IMR-90 (cell line): ENCODE measurements at regions not wholly inside any gene's neighbourhood (a gene's known extent, or its start where the extent isn't known, plus 50 kb on each side); places are given as distances from the start of the nearest gene placed in this dataset.
"Not testable (repeated sequence)": the region's sequence is repeated elsewhere in the genome, so short reads cannot be mapped to it uniquely, and the experiment has no call there.

Experiments used
- ATAC-seq: fragments of 200-7000 bp; cut with Tn5 transposase; 2 replicates; pipeline ENCODE4 v1.9.1; 2020; ENCODE audit warnings: low read depth, mild to moderate bottlenecking, moderate library complexity
- BruUV-seq: library from RNA; stranded (reverse); fragments of 400-500 nt; replicated peaks from 2 replicates; lab custom pipeline; 2021; lab: Mats Ljungman, UMichigan
- CTCF ChIA-PET: fragments of 300-600 bp; formaldehyde crosslinking; extraction: SDS; loops from one replicate; lab custom pipeline; 2021; ENCODE audit warnings: antibody characterized with exemption; lab: Yijun Ruan, JAX
- POLR2A ChIA-PET: fragments of 300-600 bp; sonication (Branson Sonifier 250); formaldehyde crosslinking; loops from one replicate; lab custom pipeline; 2022; ENCODE audit warnings: antibody characterized with exemption; ENCODE audit not compliant: unreplicated experiment; lab: Charles Lee
- DNase-seq: peaks from one replicate; pipeline ENCODE4 v3.0.0; 2013
- H2AFZ ChIP-seq: replicated peaks from 2 replicates; pipeline ENCODE3; 2013; ENCODE audit warnings: low read length, mild to moderate bottlenecking; ENCODE audit not compliant: poor library complexity
- H2AK5ac ChIP-seq: 2 replicates; pipeline ENCODE4 v1.6.1; 2013; ENCODE audit warnings: low read depth, low read length, inconsistent platforms
- H2AK9ac ChIP-seq: replicated peaks from 2 replicates; pipeline ENCODE3; 2013; ENCODE audit warnings: mild to moderate bottlenecking, low read depth, low read length, moderate library complexity; ENCODE audit not compliant: poor library complexity
- H2BK120ac ChIP-seq: 2 replicates; pipeline ENCODE4 v1.6.1; 2013; ENCODE audit warnings: low read depth, low read length, inconsistent platforms
- H2BK15ac ChIP-seq: 3 replicates; pipeline ENCODE4 v1.6.1; 2013; ENCODE audit warnings: low read depth, low read length, inconsistent platforms
- H2BK20ac ChIP-seq: 2 replicates; pipeline ENCODE4 v1.6.1; 2013; ENCODE audit warnings: low read depth, mild to moderate bottlenecking, inconsistent platforms, low read length, moderate library complexity
- H2BK5ac ChIP-seq: 2 replicates; pipeline ENCODE4 v1.6.1; 2013; ENCODE audit warnings: mild to moderate bottlenecking, low read depth, low read length, inconsistent platforms; ENCODE audit not compliant: poor library complexity, severe bottlenecking
- H3K14ac ChIP-seq: replicated peaks from 2 replicates; pipeline ENCODE4 v1.6.1; 2013; ENCODE audit warnings: low read depth, low read length, inconsistent platforms
- H3K18ac ChIP-seq: 2 replicates; pipeline ENCODE4 v1.6.1; 2013; ENCODE audit warnings: low read depth, low read length, control low read depth
- H3K23ac ChIP-seq: 2 replicates; pipeline ENCODE4 v1.6.1; 2013; ENCODE audit warnings: low read depth, low read length, inconsistent platforms
- H3K27ac ChIP-seq: 2 replicates; pipeline ENCODE4 v1.5.1; 2013; ENCODE audit warnings: mild to moderate bottlenecking, control low read depth, low read length; ENCODE audit not compliant: insufficient read depth
- H3K27me3 ChIP-seq: 2 replicates; pipeline ENCODE4 v1.6.1; 2013; ENCODE audit warnings: low read length; ENCODE audit not compliant: control insufficient read depth, insufficient read depth
- H3K36me3 ChIP-seq: 2 replicates; pipeline ENCODE4 v1.6.1; 2013; ENCODE audit warnings: low read length, mixed read lengths; ENCODE audit not compliant: control insufficient read depth, insufficient read depth
- H3K4ac ChIP-seq: 2 replicates; pipeline ENCODE4 v1.6.1; 2013; ENCODE audit warnings: low read depth, low read length, inconsistent platforms
- H3K4me1 ChIP-seq: 2 replicates; pipeline ENCODE4 v1.6.1; 2013; ENCODE audit warnings: low read length, mixed read lengths; ENCODE audit not compliant: control insufficient read depth, insufficient read depth
- H3K4me2 ChIP-seq: 2 replicates; pipeline ENCODE4 v1.6.1; 2013; ENCODE audit warnings: low read depth, mild to moderate bottlenecking, control low read depth, low read length, moderate library complexity
- H3K4me3 ChIP-seq: 2 replicates; pipeline ENCODE4 v1.5.1; 2013; ENCODE audit warnings: low read depth, mild to moderate bottlenecking, control low read depth, low read length, moderate library complexity; ENCODE audit not compliant: insufficient read depth
- H3K56ac ChIP-seq: 2 replicates; pipeline ENCODE4 v1.6.1; 2013; ENCODE audit warnings: low read length, inconsistent platforms; ENCODE audit not compliant: insufficient read depth; ENCODE audit errors: extremely low read depth
- H3K79me1 ChIP-seq, 2 experiments: 2 replicates each; pipeline ENCODE4 v1.6.1; 2013; ENCODE audit warnings: low read length in 2 of 2, inconsistent platforms in 1 of 2, low read depth in 1 of 2
- H3K9ac ChIP-seq: 2 replicates; pipeline ENCODE4 v1.6.1; 2013; ENCODE audit warnings: low read depth, low read length, control low read depth
- H3K9me1 ChIP-seq: 2 replicates; pipeline ENCODE4 v1.6.1; 2013; ENCODE audit warnings: low read length, inconsistent platforms; ENCODE audit not compliant: insufficient read depth
- H3K9me3 ChIP-seq: 2 replicates; pipeline ENCODE4 v1.6.1; 2013; ENCODE audit warnings: low read length; ENCODE audit not compliant: control insufficient read depth, insufficient read depth
- H4K20me1 ChIP-seq: 2 replicates; pipeline ENCODE4 v1.6.1; 2013; ENCODE audit warnings: low read length, inconsistent platforms; ENCODE audit not compliant: insufficient read depth
- H4K5ac ChIP-seq: 2 replicates; pipeline ENCODE4 v1.6.1; 2013; ENCODE audit warnings: mild to moderate bottlenecking, low read depth, low read length, control low read depth
- H4K8ac ChIP-seq, 2 experiments: 2 replicates each; pipeline ENCODE4 v1.6.1; 2013; ENCODE audit warnings: low read depth in 2 of 2, low read length in 2 of 2, control low read depth in 1 of 2, inconsistent platforms in 1 of 2
- H4K91ac ChIP-seq: 2 replicates; pipeline ENCODE4 v1.6.1; 2013; ENCODE audit warnings: low read depth, low read length, inconsistent platforms; ENCODE audit not compliant: insufficient read depth
- FOS ChIP-seq: fragments of 150-350 bp; IDR thresholded peaks from 2 replicates; pipeline ENCODE4 v1.6.1; 2016; ENCODE audit warnings: low read depth, low read length
- MAFK ChIP-seq: IDR thresholded peaks from 2 replicates; pipeline ENCODE4 v1.6.1; 2012; ENCODE audit warnings: low read depth, low read length, improper control_type of control experiment
- MXI1 ChIP-seq: IDR thresholded peaks from 2 replicates; pipeline ENCODE4 v1.6.1; 2012; ENCODE audit warnings: low read depth, mild to moderate bottlenecking, low read length, moderate library complexity, borderline replicate concordance
- WGBS, 2 experiments: methylation state at CpG; one replicate each; pipeline versions ENCODE4 v1.1.5 to v1.1.7; 2013; ENCODE audit warnings: missing lambda C conversion rate in 2 of 2; ENCODE audit not compliant: insufficient read length in 1 of 2; ENCODE audit errors: extremely low coverage in 2 of 2; 5-methylcytosine and 5-hydroxymethylcytosine counted together
- dilution Hi-C: fragments of 300-500 bp; cut with HindIII; formaldehyde crosslinking; loops from one replicate; pipeline ENCODE4 v1.14.3; 2018; ENCODE audit warnings: low sequenced_read_pairs; ENCODE audit not compliant: unreplicated experiment
- in situ Hi-C: fragments of 300-500 bp; cut with MboI; formaldehyde crosslinking; loops from 3 replicates; pipeline ENCODE4 v1.14.3; 2019; ENCODE audit warnings: low sequenced_read_pairs, inconsistent platforms, mixed read lengths
- intact Hi-C: fragments of 100-400 bp; cut with micrococcal nuclease; formaldehyde crosslinking; loops from 2 replicates; pipeline ENCODE4 v1.10.0; 2022

DNA sequence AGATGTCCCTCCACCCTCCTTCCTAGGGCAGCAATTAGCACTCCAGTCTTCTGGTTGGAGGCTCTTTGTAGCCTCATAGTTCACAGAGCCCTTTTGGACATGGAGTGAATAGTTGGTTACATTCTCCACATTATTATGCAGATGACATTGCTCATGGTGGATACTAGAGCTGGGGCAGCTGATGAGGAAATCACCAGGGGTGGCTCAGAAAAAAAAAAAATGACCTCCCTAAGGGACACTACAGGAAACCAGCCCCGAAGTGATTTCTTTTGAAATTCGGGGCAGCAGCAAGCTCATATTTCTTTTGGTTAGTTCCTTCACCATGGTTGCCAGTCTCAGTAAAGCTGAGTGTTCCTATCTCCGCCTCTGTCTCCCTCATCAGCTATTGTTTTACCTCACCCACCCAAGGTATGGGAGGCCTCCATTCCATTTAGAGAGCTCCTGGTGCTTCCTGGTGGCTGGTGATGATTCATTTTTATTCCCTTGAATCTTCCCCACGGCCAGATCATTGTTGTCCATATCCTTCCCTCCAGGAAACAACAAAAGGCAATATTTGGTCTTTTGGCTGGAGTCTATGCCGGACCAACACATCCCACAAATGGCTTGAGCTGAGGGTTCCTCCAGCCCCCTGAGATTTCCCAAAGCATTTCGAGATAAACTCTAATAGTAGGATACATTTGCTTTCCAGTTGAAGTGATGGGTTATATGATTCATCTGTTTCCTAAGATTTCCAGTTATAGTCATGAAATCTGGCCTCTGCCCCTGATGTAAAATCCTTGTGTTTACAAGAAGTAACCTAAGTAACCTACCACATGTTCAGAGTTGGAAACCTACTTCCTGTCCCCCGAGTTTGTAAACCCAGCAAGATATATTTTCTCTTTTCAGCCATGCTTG, 56.2 kb upstream of the NID2 start (continued):
- TF ChIP-seq MAFK, result no peak
- 0 out of 2 replicates have a peak, but pooled peaks have one; percentile 14 for TF ChIP-seq FOS
- no peak for TF ChIP-seq MXI1

DNA sequence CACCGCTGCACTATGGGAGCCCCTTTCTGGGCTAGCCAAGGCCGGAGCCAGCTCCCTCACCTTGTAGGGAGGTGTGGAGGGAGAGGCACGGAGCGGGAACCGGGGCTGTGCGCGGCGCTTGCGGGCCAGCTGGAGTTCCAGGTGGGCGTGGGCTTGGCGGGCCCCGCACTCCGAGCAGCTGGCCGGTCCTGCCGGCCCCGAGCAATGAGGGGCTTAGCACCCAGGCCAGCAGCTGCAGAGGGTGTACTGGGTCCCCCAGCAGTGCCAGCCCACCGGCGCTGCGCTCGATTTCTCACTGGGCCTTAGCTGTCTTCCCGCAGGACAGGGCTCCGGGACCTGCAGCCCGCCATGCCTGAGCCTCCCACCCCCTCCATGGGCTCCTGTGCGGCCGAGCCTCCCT, 53.3 kb upstream of the NID2 start:
- dilution Hi-C loops, H3K9me1 ChIP-seq, H3K9ac ChIP-seq, H3K18ac ChIP-seq, H2BK20ac ChIP-seq, H2AK9ac ChIP-seq, BruUV-seq, H3K14ac ChIP-seq, in situ Hi-C loops, H4K5ac ChIP-seq, H2AK5ac ChIP-seq, H2AFZ ChIP-seq, H3K79me1 ChIP-seq, H3K27me3 ChIP-seq, DNase-seq, H3K4me3 ChIP-seq, H3K27ac ChIP-seq, H4K91ac ChIP-seq, H3K4me2 ChIP-seq, H2BK15ac ChIP-seq, H3K36me3 ChIP-seq, H2BK5ac ChIP-seq, H2BK120ac ChIP-seq, H4K8ac ChIP-seq, H3K4ac ChIP-seq, ATAC-seq, H4K20me1 ChIP-seq, CTCF ChIA-PET, H3K23ac ChIP-seq, H3K56ac ChIP-seq, intact Hi-C loops, H3K9me3 ChIP-seq: not testable (repeated sequence)
- POLR2A ChIA-PET, result interaction anchor here (0.6 kb wide), 1 partner anchor 15 kb away, joined by 3 read pairs; no protein-coding TSS in a partner anchor
- H3K4me1 ChIP-seq, result peaks cover 20% of the 10 kb centered on the region
- 86% methylated on average over 7 of the region's 25 CpGs; no CpG with 5 or more reads in 1 of the 2 experiments for WGBS, 2 experiments
